BLaER1 treated with 17β-estradiol and CSF1 and Interleukin-3, amounts not matched to agents 10 nM and 100 nM (cell line): ENCODE measurements at regions not wholly inside any gene's neighbourhood (a gene's known extent, or its start where the extent isn't known, plus 50 kb on each side); places are given as distances from the start of the nearest gene placed in this dataset.
A peak's percentile ranks its signal among the peaks of the same experiment; 100 is the strongest.

Experiments
- H3K27ac ChIP-seq, 11 experiments: shearing (Covaris generic); formaldehyde crosslinking; 2 replicates each; pipeline ENCODE4 v1.8.1; 2022
- H3K27me3 ChIP-seq, 11 experiments: shearing (Covaris generic); formaldehyde crosslinking; 2 replicates each; pipeline ENCODE4 v1.8.1; 2022
- H3K36me3 ChIP-seq, 11 experiments: shearing (Covaris generic); formaldehyde crosslinking; 2 replicates each; pipeline ENCODE4 v1.8.1; 2022
- H3K4me1 ChIP-seq, 10 experiments: shearing (Covaris generic); formaldehyde crosslinking; 2 replicates each; pipeline ENCODE4 v1.8.1; 2022
- H3K4me2 ChIP-seq, 11 experiments: shearing (Covaris generic); formaldehyde crosslinking; 2 replicates each; pipeline ENCODE4 v1.8.1; 2022
- H3K4me3 ChIP-seq, 10 experiments: shearing (Covaris generic); formaldehyde crosslinking; 2 replicates each; pipeline ENCODE4 v1.8.1; 2022
- H3K9ac ChIP-seq, 11 experiments: shearing (Covaris generic); formaldehyde crosslinking; 2 replicates each; pipeline ENCODE4 v1.8.1; 2022
- H3K9me3 ChIP-seq, 11 experiments: shearing (Covaris generic); formaldehyde crosslinking; replicated peaks in 1 of 11; 2 replicates each; pipeline ENCODE4 v1.8.1; 2022
- H4K20me1 ChIP-seq, 11 experiments: shearing (Covaris generic); formaldehyde crosslinking; 2 replicates each; pipeline ENCODE4 v1.8.1; 2022
- Cebpa-rat ChIP-seq, 11 experiments: shearing (Covaris generic); IDR thresholded peaks; 2 replicates each; pipeline ENCODE4 v1.8.1; 2022

GRCh38 chr17:51347851-51348584, 87.7 kb downstream of the UTP18 start:
- H3K4me2 ChIP-seq: no peak overlapping the region
- no peak overlapping the region for H3K4me3 ChIP-seq
- H3K4me1 ChIP-seq: peaks cover 0 to 3% (median 0%) of the 10 kb centered on the region in 10 experiments; a peak in 2 of 20 replicates
- no peaks in the 10 kb centered on the region for H3K27me3 ChIP-seq
- H3K9me3 ChIP-seq: no peaks in the 10 kb centered on the region
- no peak overlapping the region for H3K9ac ChIP-seq
- no peaks in the 10 kb centered on the region for H4K20me1 ChIP-seq
- no peak for TF ChIP-seq Cebpa-rat (IDR thresholded peaks at IDR 0.05)
- no peak overlapping the region for H3K27ac ChIP-seq
- no peaks in the 10 kb centered on the region for H3K36me3 ChIP-seq

- H3K27ac ChIP-seq: no peak overlapping the region
Observed at GRCh38 chr17:51351080-51351479, 90.7 kb downstream of the UTP18 start.

GRCh38 chr17:51351890-51352289, 91.5 kb downstream of the UTP18 start:
- Histone ChIP-seq H4K20me1 (no peaks in the 10 kb centered on the region), H3K27ac (no peak overlapping the region), H3K4me3 (no peak overlapping the region), H3K27me3 (no peaks in the 10 kb centered on the region), H3K9ac (no peak overlapping the region), H3K4me1 (peaks cover 0 to 31% (median 0%) of the 10 kb centered on the region in 10 experiments; a peak in 7 of 20 replicates), H3K9me3 (no peaks in the 10 kb centered on the region), H3K4me2 (no peak overlapping the region), H3K36me3 (no peaks in the 10 kb centered on the region)
- TF ChIP-seq Cebpa-rat (IDR thresholded peaks at IDR 0.05): no peak

More at GRCh38 chr17:51351080-51351479, 90.7 kb downstream of the UTP18 start:
- no peaks in the 10 kb centered on the region for H4K20me1 ChIP-seq
- no peak overlapping the region for H3K4me2 ChIP-seq
- H3K36me3 ChIP-seq: no peaks in the 10 kb centered on the region
- no peak overlapping the region for H3K9ac ChIP-seq
- no peak overlapping the region for H3K4me3 ChIP-seq
- H3K9me3 ChIP-seq: no peaks in the 10 kb centered on the region
- H3K27me3 ChIP-seq: no peaks in the 10 kb centered on the region
- H3K4me1 ChIP-seq: peaks cover 0 to 27% (median 0%) of the 10 kb centered on the region in 10 experiments; a peak in 7 of 20 replicates
- no peak for TF ChIP-seq Cebpa-rat (IDR thresholded peaks at IDR 0.05)

- Histone ChIP-seq H3K27me3 (no peaks in the 10 kb centered on the region), H3K9ac (no peak overlapping the region), H3K9me3 (no peaks in the 10 kb centered on the region), H3K27ac (no peak overlapping the region), H3K36me3 (no peaks in the 10 kb centered on the region), H4K20me1 (no peaks in the 10 kb centered on the region), H3K4me1 (peaks cover 0 to 31% (median 0%) of the 10 kb centered on the region in 10 experiments; a peak in 7 of 20 replicates), H3K4me3 (no peak overlapping the region), H3K4me2 (peak overlapping the region in 2 of 11 experiments; percentile 45 to 60; a peak in 2 of 22 replicates)
- TF ChIP-seq Cebpa-rat (IDR thresholded peaks at IDR 0.05): no peak
Observed at GRCh38 chr17:51352798-51353197, 92.5 kb downstream of the UTP18 start.

- Histone ChIP-seq H3K4me2 (peak overlapping the region in 3 of 11 experiments; percentile 28 to 60 (median 45); a peak in 5 of 22 replicates), H3K27ac (no peak overlapping the region), H3K4me1 (peaks cover 0 to 31% (median 0%) of the 10 kb centered on the region in 10 experiments; a peak in 7 of 20 replicates), H4K20me1 (no peaks in the 10 kb centered on the region), H3K9ac (no peak overlapping the region; a peak in 1 of 22 replicates), H3K36me3 (no peaks in the 10 kb centered on the region), H3K9me3 (no peaks in the 10 kb centered on the region), H3K27me3 (no peaks in the 10 kb centered on the region), H3K4me3 (no peak overlapping the region)
- TF ChIP-seq Cebpa-rat (IDR thresholded peaks at IDR 0.05): no peak
Observed at GRCh38 chr17:51353296-51353695, 93.0 kb downstream of the UTP18 start.

GRCh38 chr17:51354936-51355335, 94.6 kb downstream of the UTP18 start:
- Histone ChIP-seq H3K4me2 (peak overlapping the region in 3 of 11 experiments; percentile 18 to 46 (median 36); a peak in 5 of 22 replicates), H3K27ac (no peak overlapping the region), H3K9me3 (no peaks in the 10 kb centered on the region), H4K20me1 (no peaks in the 10 kb centered on the region), H3K27me3 (no peaks in the 10 kb centered on the region), H3K9ac (no peak overlapping the region), H3K4me1 (peaks cover 0 to 31% (median 0%) of the 10 kb centered on the region in 10 experiments; a peak in 7 of 20 replicates), H3K36me3 (no peaks in the 10 kb centered on the region), H3K4me3 (no peak overlapping the region)
- TF ChIP-seq Cebpa-rat (IDR thresholded peaks at IDR 0.05): no peak

- no peak overlapping the region for H3K27ac ChIP-seq
- H3K4me3 ChIP-seq: no peak overlapping the region
- H3K27me3 ChIP-seq: no peaks in the 10 kb centered on the region
- H3K36me3 ChIP-seq: no peaks in the 10 kb centered on the region
- no peaks in the 10 kb centered on the region for H3K9me3 ChIP-seq
- no peaks in the 10 kb centered on the region for H4K20me1 ChIP-seq
- peaks cover 0 to 31% (median 0%) of the 10 kb centered on the region in 10 experiments; a peak in 7 of 20 replicates for H3K4me1 ChIP-seq
- peak overlapping the region in 3 of 11 experiments; percentile 18 to 46 (median 36); a peak in 5 of 22 replicates for H3K4me2 ChIP-seq
- TF ChIP-seq Cebpa-rat (IDR thresholded peaks at IDR 0.05): no peak
- no peak overlapping the region for H3K9ac ChIP-seq
Observed at GRCh38 chr17:51355441-51356410, 95.4 kb downstream of the UTP18 start.

GRCh38 chr17:51359055-51359454, 98.7 kb downstream of the UTP18 start:
- no peaks in the 10 kb centered on the region for H3K36me3 ChIP-seq
- H3K4me3 ChIP-seq: no peak overlapping the region
- peaks cover 0 to 20% (median 0%) of the 10 kb centered on the region in 10 experiments; a peak in 7 of 20 replicates for H3K4me1 ChIP-seq
- no peak for TF ChIP-seq Cebpa-rat (IDR thresholded peaks at IDR 0.05)
- H3K27ac ChIP-seq: no peak overlapping the region
- no peak overlapping the region for H3K4me2 ChIP-seq
- no peak overlapping the region for H3K9ac ChIP-seq
- H3K9me3 ChIP-seq: no peaks in the 10 kb centered on the region
- H3K27me3 ChIP-seq: no peaks in the 10 kb centered on the region
- H4K20me1 ChIP-seq: no peaks in the 10 kb centered on the region
